HepG2 (cell line): ENCODE measurements at regions not wholly inside any gene's neighbourhood (a gene's known extent, or its start where the extent isn't known, plus 50 kb on each side); places are given as distances from the start of the nearest gene placed in this dataset.

Source experiments
- CREB1 ChIP-seq, 2 experiments: fragments of 450-650 bp in 1 of 2; IDR thresholded peaks; 2 replicates each; pipeline ENCODE4 v1.6.1; 2016 to 2017; ENCODE audit warnings: control low read depth in 1 of 2, mild to moderate bottlenecking in 1 of 2, missing compliant biosample characterization in 1 of 2, missing genetic modification characterization in 1 of 2
- EP300 ChIP-seq, 3 experiments: sonication (generic) in 1 of 3; formaldehyde crosslinking in 1 of 3; IDR thresholded peaks; 2 replicates each; pipeline versions ENCODE4 v1.5.1 to v1.6.1; 2011 to 2020; ENCODE audit warnings: low read depth in 2 of 3, low read length in 2 of 3, borderline replicate concordance in 1 of 3, improper control_type of control experiment in 1 of 3, mild to moderate bottlenecking in 1 of 3, missing genetic modification reagents in 1 of 3, moderate library complexity in 1 of 3
- HDAC6 ChIP-seq: fragments of 200-600 bp; sonication (generic); IDR thresholded peaks from 2 replicates; pipeline ENCODE4 v1.7.0; 2017; ENCODE audit warnings: mild to moderate bottlenecking, antibody characterized with exemption, low read length, low read depth
- HNRNPK ChIP-seq: fragments of 200-400 bp; formaldehyde crosslinking; IDR thresholded peaks from 2 replicates; pipeline ENCODE4 v1.6.1; 2018; ENCODE audit warnings: low read length, low read depth, moderate library complexity, mild to moderate bottlenecking; ENCODE audit not compliant: poor library complexity, severe bottlenecking
- JUND ChIP-seq: sonication (generic); formaldehyde crosslinking; IDR thresholded peaks from 2 replicates; pipeline ENCODE4 v1.8.0; 2022; ENCODE audit warnings: mild to moderate bottlenecking, missing genetic modification reagents
- KLF11 ChIP-seq: IDR thresholded peaks from 2 replicates; pipeline ENCODE4 v1.6.1; 2016; ENCODE audit warnings: missing compliant biosample characterization
- MYC ChIP-seq: sonication (generic); formaldehyde crosslinking; IDR thresholded peaks from 2 replicates; pipeline ENCODE4 v1.9.0; 2021; ENCODE audit warnings: missing genetic modification reagents, borderline replicate concordance
- NBN ChIP-seq: fragments of 450-650 bp; conservative IDR thresholded peaks from 2 replicates; pipeline ENCODE4 v1.6.1; 2017
- POLR2AphosphoS5 ChIP-seq: IDR thresholded peaks from 2 replicates; pipeline ENCODE4 v1.6.1; 2012; ENCODE audit warnings: low read depth, low read length
- RFX3 ChIP-seq: IDR thresholded peaks from 2 replicates; pipeline ENCODE4 v1.6.1; 2016; ENCODE audit warnings: missing biosample characterization, missing genetic modification reagents
- TIGD3 ChIP-seq: sonication (generic); formaldehyde crosslinking; IDR thresholded peaks from 2 replicates; pipeline ENCODE4 v1.5.1; 2020; ENCODE audit warnings: mild to moderate bottlenecking, missing genetic modification reagents, borderline replicate concordance
- ZNF333 ChIP-seq: sonication (generic); formaldehyde crosslinking; IDR thresholded peaks from 2 replicates; pipeline ENCODE4 v1.4.0; 2020; ENCODE audit warnings: mild to moderate bottlenecking, missing genetic modification reagents, borderline replicate concordance
- TF ChIP-seq, protein P1 (sequence below): IDR thresholded peaks from 2 replicates; pipeline ENCODE4 v1.6.1; 2012; ENCODE audit warnings: low read depth, low read length, improper control_type of control experiment
- TF ChIP-seq, protein P2 (sequence below): sonication (generic); formaldehyde crosslinking; IDR thresholded peaks from 2 replicates; pipeline ENCODE4 v1.5.0; 2020; ENCODE audit warnings: mild to moderate bottlenecking, missing genetic modification reagents, moderate library complexity

GRCh38 chr16:87003414-87003755 lies 313.8 kb downstream of the C16orf95 start:
- TF ChIP-seq, protein P1, sequence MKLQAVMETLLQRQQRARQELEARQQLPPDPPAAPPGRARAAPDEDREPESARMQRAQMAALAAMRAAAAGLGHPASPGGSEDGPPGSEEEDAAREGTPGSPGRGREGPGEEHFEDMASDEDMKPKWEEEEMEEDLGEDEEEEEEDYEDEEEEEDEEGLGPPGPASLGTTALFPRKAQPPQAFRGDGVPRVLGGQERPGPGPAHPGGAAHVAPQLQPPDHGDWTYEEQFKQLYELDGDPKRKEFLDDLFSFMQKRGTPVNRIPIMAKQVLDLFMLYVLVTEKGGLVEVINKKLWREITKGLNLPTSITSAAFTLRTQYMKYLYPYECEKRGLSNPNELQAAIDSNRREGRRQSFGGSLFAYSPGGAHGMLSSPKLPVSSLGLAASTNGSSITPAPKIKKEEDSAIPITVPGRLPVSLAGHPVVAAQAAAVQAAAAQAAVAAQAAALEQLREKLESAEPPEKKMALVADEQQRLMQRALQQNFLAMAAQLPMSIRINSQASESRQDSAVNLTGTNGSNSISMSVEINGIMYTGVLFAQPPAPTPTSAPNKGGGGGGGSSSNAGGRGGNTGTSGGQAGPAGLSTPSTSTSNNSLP = no peak
- no peak for TF ChIP-seq RFX3 (CRISPR knock-in tag)
- no peak for TF ChIP-seq ZNF333
- TF ChIP-seq, protein P2, sequence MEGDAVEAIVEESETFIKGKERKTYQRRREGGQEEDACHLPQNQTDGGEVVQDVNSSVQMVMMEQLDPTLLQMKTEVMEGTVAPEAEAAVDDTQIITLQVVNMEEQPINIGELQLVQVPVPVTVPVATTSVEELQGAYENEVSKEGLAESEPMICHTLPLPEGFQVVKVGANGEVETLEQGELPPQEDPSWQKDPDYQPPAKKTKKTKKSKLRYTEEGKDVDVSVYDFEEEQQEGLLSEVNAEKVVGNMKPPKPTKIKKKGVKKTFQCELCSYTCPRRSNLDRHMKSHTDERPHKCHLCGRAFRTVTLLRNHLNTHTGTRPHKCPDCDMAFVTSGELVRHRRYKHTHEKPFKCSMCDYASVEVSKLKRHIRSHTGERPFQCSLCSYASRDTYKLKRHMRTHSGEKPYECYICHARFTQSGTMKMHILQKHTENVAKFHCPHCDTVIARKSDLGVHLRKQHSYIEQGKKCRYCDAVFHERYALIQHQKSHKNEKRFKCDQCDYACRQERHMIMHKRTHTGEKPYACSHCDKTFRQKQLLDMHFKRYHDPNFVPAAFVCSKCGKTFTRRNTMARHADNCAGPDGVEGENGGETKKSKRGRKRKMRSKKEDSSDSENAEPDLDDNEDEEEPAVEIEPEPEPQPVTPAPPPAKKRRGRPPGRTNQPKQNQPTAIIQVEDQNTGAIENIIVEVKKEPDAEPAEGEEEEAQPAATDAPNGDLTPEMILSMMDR (CRISPR knock-in tag) = no peak
- no peak for TF ChIP-seq EP300 (IDR thresholded peaks at IDR 0.05; ENCODE audit: low read depth in 2 of 2, low read length in 2 of 2)
- TF ChIP-seq EP300 (CRISPR knock-in tag; IDR thresholded peaks at IDR 0.05; ENCODE audit: borderline replicate concordance) = no peak
- TF ChIP-seq TIGD3 = no peak
- TF ChIP-seq KLF11 = no peak
- no peak for TF ChIP-seq NBN
- no peak for TF ChIP-seq POLR2AphosphoS5
- no peak for TF ChIP-seq MYC (CRISPR knock-in tag)
- TF ChIP-seq HDAC6 = no peak
- no peak for TF ChIP-seq JUND (CRISPR knock-in tag)
- no peak for TF ChIP-seq HNRNPK
- TF ChIP-seq CREB1 (IDR thresholded peaks at IDR 0.05) = no peak
- TF ChIP-seq CREB1 (CRISPR knock-in tag; IDR thresholded peaks at IDR 0.05) = no peak
